ENCODE measurements at regions not wholly inside any gene's neighbourhood (a gene's known extent, or its start where the extent isn't known, plus 50 kb on each side); places are given as distances from the start of the nearest gene placed in this dataset.

DNA sequence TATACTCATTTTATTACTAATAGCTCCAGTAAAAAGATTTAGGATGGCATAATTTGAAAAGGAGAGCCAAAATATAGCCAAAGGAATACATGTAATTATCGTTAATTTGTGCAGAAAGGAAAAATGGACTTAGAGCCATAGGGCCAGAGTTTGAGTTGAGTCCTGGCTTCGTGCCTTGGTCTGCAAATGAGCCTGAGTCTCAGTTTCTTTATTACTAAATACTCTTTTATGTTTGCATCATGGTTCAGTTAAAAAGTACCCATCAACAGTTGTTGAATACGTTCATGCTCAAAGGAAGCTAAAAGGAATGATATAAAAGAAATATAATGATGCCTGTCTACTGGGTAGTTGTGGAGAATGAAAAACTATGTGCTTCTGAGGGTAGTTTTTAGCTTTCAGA, 155.7 kb upstream of the FAM78B start:
- ATAC-seq: no peak
- Histone ChIP-seq H3K27ac (ENCODE audit: extremely low read length, insufficient read depth, low read length) (no peak overlapping the region), H3K4me3 (replicated peaks in 1 of 3; ENCODE audit: insufficient read depth in 1 of 3, low read depth in 2 of 3, low read length in 3 of 3) (no peak overlapping the region), H3K4me2 (ENCODE audit: low read depth, low read length) (no peak overlapping the region), H3K79me2 (ENCODE audit: insufficient read depth, low read length) (no peaks in the 10 kb centered on the region), H3K36me3 (replicated peaks in 1 of 2; ENCODE audit: control insufficient read depth in 1 of 2, insufficient read depth in 2 of 2, low read length in 2 of 2) (no peaks in the 10 kb centered on the region), H3K9me3 (ENCODE audit: low read length) (no peaks in the 10 kb centered on the region), H4K20me1 (ENCODE audit: insufficient read depth, low read length) (no peaks in the 10 kb centered on the region), H2AFZ (ENCODE audit: low read length) (no peak overlapping the region), H3K27me3 (ENCODE audit: control insufficient read depth in 1 of 2, insufficient read depth in 2 of 2, low read length in 2 of 2) (no peaks in the 10 kb centered on the region), H3K4me1 (ENCODE audit: insufficient read depth, low read length) (no peaks in the 10 kb centered on the region), H3K9ac (ENCODE audit: insufficient read depth, low read depth, low read length) (no peak overlapping the region)
- in situ Hi-C loops (cut with HindIII; ENCODE audit: extremely low pct_ligation_motif_present, low pct_unique_long_range_greater_than_20kb) (no loop called here), intact Hi-C loops (cut with micrococcal nuclease; ENCODE audit: unreplicated experiment) (no loop called here)
- WGBS (ENCODE audit: low lambda C conversion rate): 0% methylated on average over 3 of the region's 3 CpGs
- DNase-seq (ENCODE audit: low spot score): no peak
- FAIRE-seq: no peak
- TF ChIP-seq TRAFD1 (CRISPR knock-in tag; IDR thresholded peaks at IDR 0.05; ENCODE audit: borderline replicate concordance): no peak
- no peak for TF ChIP-seq ZNF746 (CRISPR knock-in tag; IDR thresholded peaks at IDR 0.05)
- TF ChIP-seq LCORL (IDR thresholded peaks at IDR 0.05): no peak
- no peak for TF ChIP-seq LCORL (CRISPR knock-in tag; IDR thresholded peaks at IDR 0.05)
- no peak for TF ChIP-seq ERF (CRISPR knock-in tag; IDR thresholded peaks at IDR 0.05)
- no peak for TF ChIP-seq TSC22D2 (CRISPR knock-in tag; IDR thresholded peaks at IDR 0.05; ENCODE audit: borderline replicate concordance)
- TF ChIP-seq, protein P1, sequence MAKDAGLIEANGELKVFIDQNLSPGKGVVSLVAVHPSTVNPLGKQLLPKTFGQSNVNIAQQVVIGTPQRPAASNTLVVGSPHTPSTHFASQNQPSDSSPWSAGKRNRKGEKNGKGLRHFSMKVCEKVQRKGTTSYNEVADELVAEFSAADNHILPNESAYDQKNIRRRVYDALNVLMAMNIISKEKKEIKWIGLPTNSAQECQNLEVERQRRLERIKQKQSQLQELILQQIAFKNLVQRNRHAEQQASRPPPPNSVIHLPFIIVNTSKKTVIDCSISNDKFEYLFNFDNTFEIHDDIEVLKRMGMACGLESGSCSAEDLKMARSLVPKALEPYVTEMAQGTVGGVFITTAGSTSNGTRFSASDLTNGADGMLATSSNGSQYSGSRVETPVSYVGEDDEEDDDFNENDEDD (CRISPR knock-in tag; IDR thresholded peaks at IDR 0.05; ENCODE audit: borderline replicate concordance): no peak
- TF ChIP-seq RERE (CRISPR knock-in tag; IDR thresholded peaks at IDR 0.05; ENCODE audit: low read depth): no peak
- no peak for TF ChIP-seq JARID2 (CRISPR knock-in tag; IDR thresholded peaks at IDR 0.05; ENCODE audit: insufficient replicate concordance)
- no peak for TF ChIP-seq ZBTB38 (CRISPR knock-in tag; IDR thresholded peaks at IDR 0.05)
- CTCF ChIA-PET (ENCODE audit: low intra/inter-chr PET ratio, low total read pairs): no interaction called here
- POLR2A ChIA-PET: no interaction called here
- no TSS peak for BruUV-seq (replicated peaks)

Measured in HepG2 (cell line).